ENCODE measurements at regions not wholly inside any gene's neighbourhood (a gene's known extent, or its start where the extent isn't known, plus 50 kb on each side); places are given as distances from the start of the nearest gene placed in this dataset.
"Not testable (repeated sequence)": the region's sequence is repeated elsewhere in the genome, so short reads cannot be mapped to it uniquely, and the experiment has no call there.

DNA sequence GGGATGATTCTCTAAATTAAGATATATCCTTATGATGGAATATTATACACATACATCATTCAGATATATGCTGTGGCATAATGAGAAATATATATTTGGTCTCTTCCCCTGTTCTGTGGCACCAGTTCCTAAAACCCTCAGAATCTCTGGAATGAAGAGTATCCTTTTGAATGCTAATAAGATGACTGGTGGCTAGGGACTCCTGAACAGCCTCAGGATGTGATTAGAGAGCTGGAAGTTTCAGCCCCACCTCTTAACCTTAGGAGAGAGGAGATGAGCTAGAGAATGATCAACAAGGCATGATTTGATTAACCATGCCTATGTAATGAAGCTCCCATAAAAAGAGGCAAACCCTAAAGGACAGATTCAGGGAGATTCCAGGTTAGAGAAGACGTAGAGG lies 632.0 kb downstream of the IQCM start:
- Histone ChIP-seq H3K9ac (ENCODE audit: low read length) (no peak overlapping the region), H3K4me1 (ENCODE audit: control insufficient read depth in 1 of 2, insufficient read depth in 2 of 2, low read length in 2 of 2) (no peaks in the 10 kb centered on the region), H3K27me3 (ENCODE audit: insufficient read depth, low read length) (no peaks in the 10 kb centered on the region), H3K18ac (ENCODE audit: low read length) (no peak overlapping the region), H2AK5ac (ENCODE audit: low read length) (no peak overlapping the region), H2BK12ac (ENCODE audit: low read length) (no peak overlapping the region), H3K4ac (ENCODE audit: low read depth, low read length) (no peak overlapping the region), H3K23ac (ENCODE audit: low read length) (no peak overlapping the region), H3K4me2 (ENCODE audit: low read length) (no peak overlapping the region), H4K91ac (ENCODE audit: low read depth, low read length) (no peak overlapping the region), H2BK120ac (ENCODE audit: insufficient read depth, low read length, poor library complexity) (no peak overlapping the region), H3K79me2 (ENCODE audit: control insufficient read depth, insufficient read depth, low read length, poor library complexity) (no peaks in the 10 kb centered on the region), H3K27ac (ENCODE audit: low read depth, low read length) (no peak overlapping the region), H3K9me3 (ENCODE audit: insufficient read depth, low read depth, low read length) (no peaks in the 10 kb centered on the region), H2BK5ac (ENCODE audit: low read depth, low read length, poor library complexity) (no peak overlapping the region), H4K8ac (ENCODE audit: low read depth, low read length) (no peak overlapping the region), H3K79me1 (ENCODE audit: low read length) (no peaks in the 10 kb centered on the region), H4K12ac (ENCODE audit: low read depth, low read length) (no peak overlapping the region), H3K14ac (ENCODE audit: low read length) (no peak overlapping the region), H3K36me3 (ENCODE audit: control insufficient read depth in 1 of 2, insufficient read depth in 2 of 2, low read length in 2 of 2) (no peaks in the 10 kb centered on the region), H3K4me3 (ENCODE audit: low read depth, low read length) (no peak overlapping the region), H2AFZ (ENCODE audit: insufficient read depth, low read length, poor library complexity) (no peak overlapping the region)
- no peak for DNase-seq
- no CpG with 5 or more reads among the region's 1 CpG for whole genome bisulfite sequencing (ENCODE audit: extremely low coverage, insufficient coverage, insufficient read length)

DNA sequence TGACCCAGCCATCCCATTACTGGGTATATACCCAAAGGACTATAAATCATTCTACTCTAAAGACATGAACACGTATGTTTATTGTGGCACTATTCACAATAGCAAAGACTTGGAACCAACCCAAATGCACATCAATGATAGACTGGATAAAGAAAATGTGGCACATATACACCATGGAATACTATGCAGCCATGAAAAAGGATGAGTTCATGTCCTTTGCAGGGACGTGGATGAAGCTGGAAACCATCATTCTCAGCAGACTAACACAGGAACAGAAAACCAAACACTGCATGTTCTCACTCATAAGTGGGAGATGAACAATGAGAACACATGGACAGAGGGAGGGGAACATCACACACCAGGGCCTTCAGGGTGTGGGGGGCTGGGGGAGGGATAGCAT lies 634.2 kb downstream of the IQCM start:
- no CpG with 5 or more reads among the region's 2 CpGs for WGBS (ENCODE audit: extremely low coverage, insufficient coverage, insufficient read length)
- not testable (repeated sequence) for H3K14ac ChIP-seq (ENCODE audit: low read length)

DNA sequence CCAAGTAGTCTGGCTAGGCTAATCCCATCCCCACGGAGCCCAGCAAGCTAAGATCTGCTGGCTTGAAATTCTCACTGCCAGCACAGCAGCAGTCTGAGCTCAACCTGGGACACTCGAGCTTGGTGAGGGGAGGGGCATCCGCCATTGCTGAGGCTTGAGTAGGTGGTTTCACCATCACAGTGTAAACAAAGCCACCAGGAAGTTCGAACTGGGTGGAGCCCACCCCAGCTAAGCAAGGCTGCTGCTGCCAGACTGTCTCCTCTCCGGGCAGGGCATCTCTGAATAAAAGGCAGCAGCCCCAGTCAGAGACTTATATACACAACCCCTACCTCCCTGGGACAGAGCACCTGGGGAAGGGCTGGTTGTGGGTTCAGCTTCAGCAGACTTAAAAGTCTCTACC lies 639.6 kb downstream of the IQCM start:
- DNase-seq, result no peak
- no peak overlapping the region for H3K14ac ChIP-seq (ENCODE audit: low read length)
- H3K79me2 ChIP-seq (ENCODE audit: control insufficient read depth, insufficient read depth, low read length, poor library complexity), result no peaks in the 10 kb centered on the region
- no peak overlapping the region for H2AK5ac ChIP-seq (ENCODE audit: low read length)
- no peak overlapping the region for H3K23ac ChIP-seq (ENCODE audit: low read length)
- no peak overlapping the region for H4K8ac ChIP-seq (ENCODE audit: low read depth, low read length)
- H3K4ac ChIP-seq (ENCODE audit: low read depth, low read length), result no peak overlapping the region
- H3K4me2 ChIP-seq (ENCODE audit: low read length), result no peak overlapping the region
- H3K9ac ChIP-seq (ENCODE audit: low read length), result no peak overlapping the region
- H3K4me3 ChIP-seq (ENCODE audit: low read depth, low read length), result no peak overlapping the region
- no peaks in the 10 kb centered on the region for H3K79me1 ChIP-seq (ENCODE audit: low read length)
- no peak overlapping the region for H2BK120ac ChIP-seq (ENCODE audit: insufficient read depth, low read length, poor library complexity)
- H3K36me3 ChIP-seq (ENCODE audit: control insufficient read depth in 1 of 2, insufficient read depth in 2 of 2, low read length in 2 of 2), result no peaks in the 10 kb centered on the region
- no peak overlapping the region for H3K18ac ChIP-seq (ENCODE audit: low read length)
- H4K91ac ChIP-seq (ENCODE audit: low read depth, low read length), result no peak overlapping the region
- no peak overlapping the region for H4K12ac ChIP-seq (ENCODE audit: low read depth, low read length)
- H3K4me1 ChIP-seq (ENCODE audit: control insufficient read depth in 1 of 2, insufficient read depth in 2 of 2, low read length in 2 of 2), result no peaks in the 10 kb centered on the region
- H3K9me3 ChIP-seq (ENCODE audit: insufficient read depth, low read depth, low read length), result no peaks in the 10 kb centered on the region
- no peak overlapping the region for H2AFZ ChIP-seq (ENCODE audit: insufficient read depth, low read length, poor library complexity)
- H3K27me3 ChIP-seq (ENCODE audit: insufficient read depth, low read length), result no peaks in the 10 kb centered on the region
- H3K27ac ChIP-seq (ENCODE audit: low read depth, low read length), result no peak overlapping the region
- no peak overlapping the region for H2BK12ac ChIP-seq (ENCODE audit: low read length)
- H2BK5ac ChIP-seq (ENCODE audit: low read depth, low read length, poor library complexity), result no peak overlapping the region
- WGBS (ENCODE audit: extremely low coverage, insufficient coverage, insufficient read length), result no CpG with 5 or more reads among the region's 5 CpGs

More for the DNA sequence above, 634.2 kb downstream of the IQCM start:
- H4K12ac ChIP-seq (ENCODE audit: low read depth, low read length); H3K18ac ChIP-seq (ENCODE audit: low read length); H3K9ac ChIP-seq (ENCODE audit: low read length); H3K9me3 ChIP-seq (ENCODE audit: insufficient read depth, low read depth, low read length); H4K91ac ChIP-seq (ENCODE audit: low read depth, low read length); H3K79me2 ChIP-seq (ENCODE audit: control insufficient read depth, insufficient read depth, low read length, poor library complexity); H2AFZ ChIP-seq (ENCODE audit: insufficient read depth, low read length, poor library complexity); H3K79me1 ChIP-seq (ENCODE audit: low read length); H2AK5ac ChIP-seq (ENCODE audit: low read length); H3K23ac ChIP-seq (ENCODE audit: low read length); H3K36me3 ChIP-seq (ENCODE audit: control insufficient read depth in 1 of 2, insufficient read depth in 2 of 2, low read length in 2 of 2); H2BK12ac ChIP-seq (ENCODE audit: low read length); H2BK120ac ChIP-seq (ENCODE audit: insufficient read depth, low read length, poor library complexity); H3K27me3 ChIP-seq (ENCODE audit: insufficient read depth, low read length); H3K4me1 ChIP-seq (ENCODE audit: control insufficient read depth in 1 of 2, insufficient read depth in 2 of 2, low read length in 2 of 2); DNase-seq; H3K4ac ChIP-seq (ENCODE audit: low read depth, low read length); H3K4me2 ChIP-seq (ENCODE audit: low read length); H3K27ac ChIP-seq (ENCODE audit: low read depth, low read length); H3K4me3 ChIP-seq (ENCODE audit: low read depth, low read length); H2BK5ac ChIP-seq (ENCODE audit: low read depth, low read length, poor library complexity); H4K8ac ChIP-seq (ENCODE audit: low read depth, low read length): not testable (repeated sequence)

DNA sequence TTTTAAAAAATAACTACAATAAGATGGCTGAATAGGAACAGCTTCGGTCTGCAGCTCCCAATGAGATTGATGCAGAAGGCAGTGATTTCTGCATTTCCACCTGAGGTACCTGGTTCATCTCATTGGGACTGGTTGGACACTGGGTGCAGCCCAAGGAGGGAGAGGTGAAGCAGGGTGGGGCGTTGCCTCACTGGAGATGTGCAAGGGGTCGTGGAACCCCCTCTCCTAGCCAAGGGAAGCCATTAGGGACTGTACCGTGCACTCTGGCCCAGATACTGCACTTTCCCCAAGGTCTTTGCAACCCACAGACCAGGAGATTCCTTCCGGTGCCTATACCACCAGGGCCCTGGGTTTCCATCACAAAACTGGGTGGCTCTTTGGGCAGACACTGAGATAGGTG lies 640.1 kb downstream of the IQCM start:
- Histone ChIP-seq H3K14ac (ENCODE audit: low read length) (no peak overlapping the region), H3K9ac (ENCODE audit: low read length) (no peak overlapping the region), H4K8ac (ENCODE audit: low read depth, low read length) (no peak overlapping the region), H3K79me1 (ENCODE audit: low read length) (no peaks in the 10 kb centered on the region), H3K4me3 (ENCODE audit: low read depth, low read length) (no peak overlapping the region), H3K4ac (ENCODE audit: low read depth, low read length) (no peak overlapping the region), H4K12ac (ENCODE audit: low read depth, low read length) (no peak overlapping the region), H3K9me3 (ENCODE audit: insufficient read depth, low read depth, low read length) (no peaks in the 10 kb centered on the region), H3K79me2 (ENCODE audit: control insufficient read depth, insufficient read depth, low read length, poor library complexity) (no peaks in the 10 kb centered on the region), H2BK12ac (ENCODE audit: low read length) (no peak overlapping the region), H3K4me1 (ENCODE audit: control insufficient read depth in 1 of 2, insufficient read depth in 2 of 2, low read length in 2 of 2) (no peaks in the 10 kb centered on the region), H3K18ac (ENCODE audit: low read length) (no peak overlapping the region), H2AFZ (ENCODE audit: insufficient read depth, low read length, poor library complexity) (no peak overlapping the region), H3K4me2 (ENCODE audit: low read length) (no peak overlapping the region), H4K91ac (ENCODE audit: low read depth, low read length) (no peak overlapping the region), H3K23ac (ENCODE audit: low read length) (no peak overlapping the region), H3K27me3 (ENCODE audit: insufficient read depth, low read length) (no peaks in the 10 kb centered on the region), H3K27ac (ENCODE audit: low read depth, low read length) (no peak overlapping the region), H3K36me3 (ENCODE audit: control insufficient read depth in 1 of 2, insufficient read depth in 2 of 2, low read length in 2 of 2) (no peaks in the 10 kb centered on the region), H2BK120ac (ENCODE audit: insufficient read depth, low read length, poor library complexity) (no peak overlapping the region), H2BK5ac (ENCODE audit: low read depth, low read length, poor library complexity) (no peak overlapping the region), H2AK5ac (ENCODE audit: low read length) (no peak overlapping the region)
- no peak for DNase-seq
- no CpG with 5 or more reads among the region's 5 CpGs for WGBS (ENCODE audit: extremely low coverage, insufficient coverage, insufficient read length)

Measured in trophoblast cell (in vitro differentiated cells and primary cell).